Psoas muscle (tissue), 7 donors: ENCODE measurements at regions not wholly inside any gene's neighbourhood (a gene's known extent, or its start where the extent isn't known, plus 50 kb on each side); places are given as distances from the start of the nearest gene placed in this dataset.

ENCODE experiments used
- ATAC-seq, 4 donors: fragments of 200-7000 bp; cut with Tn5 transposase; one replicate each; pipeline ENCODE4 v1.9.1; 2020; ENCODE audit warnings: moderate library complexity in 3 of 4, mild to moderate bottlenecking in 2 of 4
- DNase-seq, 2 donors: peaks; one replicate each; pipeline ENCODE4 v3.0.0-alpha.2; 2020
- H3K27ac ChIP-seq: fragments of 200-600 bp; one replicate; pipeline ENCODE4 v1.8.0; 2022
- H3K27me3 ChIP-seq, 3 donors: fragments of 200-600 bp in 1 of 3; one replicate each; pipeline versions ENCODE4 v1.6.1 to v1.8.0; 2013 to 2022; ENCODE audit warnings: low read length in 2 of 3, mild to moderate bottlenecking in 2 of 3, moderate library complexity in 1 of 3; ENCODE audit not compliant: insufficient read depth in 3 of 3
- H3K36me3 ChIP-seq, 2 donors: fragments of 200-600 bp in 1 of 2; one replicate each; pipeline versions ENCODE4 v1.6.1 to v1.8.0; 2013 to 2022; ENCODE audit warnings: low read depth in 1 of 2, mild to moderate bottlenecking in 1 of 2, moderate library complexity in 1 of 2; ENCODE audit not compliant: insufficient read depth in 1 of 2
- H3K4me1 ChIP-seq: fragments of 200-600 bp; one replicate; pipeline ENCODE4 v1.8.0; 2022
- H3K4me3 ChIP-seq: fragments of 200-600 bp; one replicate; pipeline ENCODE4 v1.8.0; 2022; ENCODE audit warnings: mild to moderate bottlenecking
- H3K9me3 ChIP-seq: fragments of 200-600 bp; one replicate; pipeline ENCODE4 v1.8.0; 2022
- WGBS, 3 donors: extraction: QIAGEN DNeasy Blood & Tissue Kit; methylation state at CpG; one replicate each; pipeline versions ENCODE4 v1.1.6 to v1.1.7; 2013; 5-methylcytosine and 5-hydroxymethylcytosine counted together
- intact Hi-C, 2 donors: fragments of 100-400 bp; cut with DNase I; formaldehyde crosslinking; loops; one replicate each; pipeline versions ENCODE4 v1.11.0 to v1.14.2; 2022
- TF ChIP-seq, protein P1 (sequence below): fragments of 200-600 bp; IDR thresholded peaks from one replicate; pipeline ENCODE4 v1.8.0; 2022; ENCODE audit warnings: antibody characterized with exemption
- donor health status: healthy with polysubstance abuse.
- donor health status: DM: no; HTN: no; CAD: no; lungs with moderate emphysema.
- donor health status: Bipolar disorder and iron deficiency.
- donor health status: healthy.
- donor health status: DM: yes; HTN: yes; CAD: no.
- donor health status: DM: no; HTN: no; CAD: no.
- donor health status: DM: yes; HTN: yes; CAD: no.

DNA sequence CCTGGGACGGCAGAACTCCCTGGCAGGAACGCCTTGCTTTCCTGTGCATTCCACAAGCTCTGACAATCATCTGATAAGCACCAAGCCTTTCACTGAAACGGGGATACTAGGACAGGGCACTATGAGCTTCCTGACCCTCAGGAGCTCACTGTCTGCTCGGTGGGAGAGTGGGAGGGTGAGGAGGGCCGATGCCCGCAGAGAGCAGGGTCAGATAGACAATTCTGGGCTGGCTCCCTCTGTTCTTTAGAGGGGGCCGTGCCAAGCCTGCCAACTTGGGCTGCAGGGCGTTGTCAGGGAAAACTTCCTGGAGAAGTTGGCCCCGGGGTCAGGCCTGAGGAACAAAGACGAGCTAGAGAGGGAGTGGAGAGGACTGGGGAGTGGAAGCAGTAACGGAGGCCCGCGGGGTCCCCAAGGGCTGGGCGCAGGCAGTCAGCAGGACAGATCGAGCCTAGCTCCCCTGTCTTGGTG is 82.0 kb downstream of the CTAGE1 start:
- DNase-seq: no peak
- Histone ChIP-seq H3K4me3 (no peak overlapping the region), H3K27me3 (peaks cover 0 to 2% (median 2%) of the 10 kb centered on the region in 3 donors), H3K36me3 (no peaks in the 10 kb centered on the region), H3K4me1 (no peaks in the 10 kb centered on the region), H3K27ac (no peak overlapping the region), H3K9me3 (no peaks in the 10 kb centered on the region)
- TF ChIP-seq, protein P1, sequence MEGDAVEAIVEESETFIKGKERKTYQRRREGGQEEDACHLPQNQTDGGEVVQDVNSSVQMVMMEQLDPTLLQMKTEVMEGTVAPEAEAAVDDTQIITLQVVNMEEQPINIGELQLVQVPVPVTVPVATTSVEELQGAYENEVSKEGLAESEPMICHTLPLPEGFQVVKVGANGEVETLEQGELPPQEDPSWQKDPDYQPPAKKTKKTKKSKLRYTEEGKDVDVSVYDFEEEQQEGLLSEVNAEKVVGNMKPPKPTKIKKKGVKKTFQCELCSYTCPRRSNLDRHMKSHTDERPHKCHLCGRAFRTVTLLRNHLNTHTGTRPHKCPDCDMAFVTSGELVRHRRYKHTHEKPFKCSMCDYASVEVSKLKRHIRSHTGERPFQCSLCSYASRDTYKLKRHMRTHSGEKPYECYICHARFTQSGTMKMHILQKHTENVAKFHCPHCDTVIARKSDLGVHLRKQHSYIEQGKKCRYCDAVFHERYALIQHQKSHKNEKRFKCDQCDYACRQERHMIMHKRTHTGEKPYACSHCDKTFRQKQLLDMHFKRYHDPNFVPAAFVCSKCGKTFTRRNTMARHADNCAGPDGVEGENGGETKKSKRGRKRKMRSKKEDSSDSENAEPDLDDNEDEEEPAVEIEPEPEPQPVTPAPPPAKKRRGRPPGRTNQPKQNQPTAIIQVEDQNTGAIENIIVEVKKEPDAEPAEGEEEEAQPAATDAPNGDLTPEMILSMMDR: no peak
- intact Hi-C loops: no loop called here
- ATAC-seq: no peak
- WGBS, 3 donors: 52 to 65% (median 64%) methylated on average over 15 of the region's 15 CpGs

- DNase-seq (no peak), ATAC-seq (no peak)
- no peaks in the 10 kb centered on the region for H3K4me1 ChIP-seq
- intact Hi-C loops: no loop called here
- no peak overlapping the region for H3K4me3 ChIP-seq
- no peaks in the 10 kb centered on the region for H3K36me3 ChIP-seq
- WGBS, 3 donors: 81 to 84% (median 83%) methylated on average over 5 of the region's 5 CpGs
- no peaks in the 10 kb centered on the region for H3K9me3 ChIP-seq
- no peak overlapping the region for H3K27ac ChIP-seq
- TF ChIP-seq, protein P1: no peak
- H3K27me3 ChIP-seq: peaks cover 0 to 2% (median 2%) of the 10 kb centered on the region in 3 donors
Observed at GRCh38 chr18:22334567-22334966, 83.1 kb downstream of the CTAGE1 start.

GRCh38 chr18:22332590-22332989 is 85.1 kb downstream of the CTAGE1 start:
- Histone ChIP-seq H3K4me3 (no peak overlapping the region), H3K27ac (no peak overlapping the region), H3K27me3 (peaks cover 0 to 2% (median 2%) of the 10 kb centered on the region in 3 donors), H3K36me3 (no peaks in the 10 kb centered on the region), H3K4me1 (no peaks in the 10 kb centered on the region), H3K9me3 (no peaks in the 10 kb centered on the region)
- no peak for DNase-seq
- 67 to 72% (median 67%) methylated on average over 5 of the region's 5 CpGs for WGBS, 3 donors
- intact Hi-C loops: no loop called here
- TF ChIP-seq, protein P1: no peak
- ATAC-seq: no peak

DNA sequence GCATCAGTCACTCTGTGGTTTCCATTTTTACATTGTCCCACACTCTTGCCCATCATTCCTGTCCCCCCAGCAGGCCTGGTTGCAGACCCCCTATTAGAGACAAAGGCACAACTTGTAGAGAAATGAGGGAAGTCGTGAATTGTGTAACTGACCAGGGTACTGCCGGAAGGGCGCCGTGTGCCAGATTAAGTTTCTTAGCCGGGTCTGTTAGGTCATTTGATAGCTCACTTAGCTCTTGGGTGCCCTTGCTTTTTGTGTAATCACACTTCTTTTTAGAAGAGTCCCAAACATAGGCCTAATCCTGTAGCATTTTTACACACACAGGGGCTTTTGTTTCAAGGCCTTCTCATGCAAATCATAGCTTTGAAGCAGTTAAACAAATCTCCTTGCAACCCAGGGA is 87.2 kb downstream of the CTAGE1 start:
- Histone ChIP-seq H3K36me3 (no peaks in the 10 kb centered on the region), H3K27me3 (peaks cover 0 to 2% (median 0%) of the 10 kb centered on the region in 3 donors), H3K9me3 (no peaks in the 10 kb centered on the region), H3K4me1 (no peaks in the 10 kb centered on the region), H3K27ac (no peak overlapping the region), H3K4me3 (no peak overlapping the region)
- TF ChIP-seq, protein P1: no peak
- DNase-seq: no peak
- intact Hi-C loops: no loop called here
- 35 to 57% (median 37%) methylated on average over 5 of the region's 5 CpGs for WGBS, 3 donors
- ATAC-seq: no peak

- Histone ChIP-seq H3K9me3 (no peaks in the 10 kb centered on the region), H3K27ac (no peak overlapping the region), H3K36me3 (no peaks in the 10 kb centered on the region), H3K27me3 (no peaks in the 10 kb centered on the region), H3K4me1 (peaks cover 3% of the 10 kb centered on the region), H3K4me3 (no peak overlapping the region)
- no peak for DNase-seq
- ATAC-seq: no peak
- TF ChIP-seq, protein P1: no peak
- intact Hi-C loops: no loop called here
- WGBS, 3 donors: 84 to 92% (median 91%) methylated on average over 8 of the region's 8 CpGs
Observed at GRCh38 chr18:22325396-22325795, 92.3 kb downstream of the CTAGE1 start.
